GM12878 (cell line): ENCODE measurements at regions not wholly inside any gene's neighbourhood (a gene's known extent, or its start where the extent isn't known, plus 50 kb on each side); places are given as distances from the start of the nearest gene placed in this dataset.

Source experiments
- CHD4 ChIP-seq: fragments of 200-600 bp; sonication (generic); IDR thresholded peaks from 2 replicates; pipeline ENCODE4 v1.6.1; 2016; ENCODE audit warnings: mild to moderate bottlenecking
- CTCF ChIP-seq, 3 experiments: IDR thresholded peaks in 2 of 3; conservative IDR thresholded peaks in 1 of 3; 2 replicates each; pipeline ENCODE4 v1.5.1; 2011; ENCODE audit warnings: low read depth in 3 of 3, low read length in 3 of 3, mild to moderate bottlenecking in 3 of 3, control low read depth in 2 of 3, moderate library complexity in 2 of 3, inconsistent platforms in 1 of 3, mixed read lengths in 1 of 3; ENCODE audit not compliant: control insufficient read depth in 2 of 3, insufficient read depth in 1 of 3; ENCODE audit errors: extremely low read depth in 1 of 3
- EP300 ChIP-seq, 2 experiments: fragments of 150-350 bp in 1 of 2; IDR thresholded peaks; 2 replicates each; pipeline ENCODE4 v1.6.1; 2011 to 2012; ENCODE audit warnings: low read depth in 2 of 2, low read length in 2 of 2, borderline replicate concordance in 1 of 2, improper control_type of control experiment in 1 of 2, inconsistent platforms in 1 of 2; ENCODE audit not compliant: control insufficient read depth in 1 of 2
- MAX ChIP-seq: IDR thresholded peaks from 2 replicates; pipeline ENCODE4 v1.6.1; 2012; ENCODE audit warnings: low read depth, low read length, improper control_type of control experiment
- MTA3 ChIP-seq: IDR thresholded peaks from 2 replicates; pipeline ENCODE4 v1.6.1; 2012; ENCODE audit warnings: low read length, inconsistent platforms, borderline replicate concordance
- POLR2A ChIP-seq: IDR thresholded peaks from 2 replicates; pipeline ENCODE4 v1.6.1; 2011; ENCODE audit warnings: low read depth, mild to moderate bottlenecking, low read length
- RAD21 ChIP-seq: IDR thresholded peaks from 2 replicates; pipeline ENCODE4 v1.6.1; 2011; ENCODE audit warnings: mild to moderate bottlenecking, low read depth, low read length, moderate library complexity; ENCODE audit not compliant: insufficient read depth
- RAD51 ChIP-seq: fragments of 450-650 bp; IDR thresholded peaks from 2 replicates; pipeline ENCODE4 v1.6.1; 2016; ENCODE audit warnings: moderate library complexity, mild to moderate bottlenecking, inconsistent platforms
- RCOR1 ChIP-seq: conservative IDR thresholded peaks from 2 replicates; pipeline ENCODE4 v1.6.1; 2012; ENCODE audit warnings: low read depth, low read length, improper control_type of control experiment
- SMC3 ChIP-seq: IDR thresholded peaks from 2 replicates; pipeline ENCODE4 v1.6.1; 2011; ENCODE audit warnings: low read length, improper control_type of control experiment, borderline replicate concordance
- SPI1 ChIP-seq: IDR thresholded peaks from 2 replicates; pipeline ENCODE4 v1.6.1; 2011; ENCODE audit warnings: low read depth, mild to moderate bottlenecking, low read length, moderate library complexity, borderline replicate concordance; ENCODE audit not compliant: insufficient read depth
- SUZ12 ChIP-seq: fragments of 200-600 bp; sonication (generic); IDR thresholded peaks from one replicate; pipeline ENCODE4 v1.6.1; 2018; ENCODE audit warnings: antibody characterized with exemption, mild to moderate bottlenecking; ENCODE audit not compliant: unreplicated experiment

GRCh38 chr3:117721866-117722265 lies 1012.3 kb downstream of the TUSC7 start:
- TF ChIP-seq CTCF (IDR thresholded peaks at IDR 0.05 in 2 of 3, conservative IDR thresholded peaks at IDR 0.05 in 1 of 3; ENCODE audit: control insufficient read depth in 2 of 3, extremely low read depth in 1 of 3, insufficient read depth in 1 of 3, low read depth in 3 of 3, low read length in 3 of 3) (no peak), RAD51 (no peak), MTA3 (no peak), MAX (no peak), SMC3 (no peak), SUZ12 (no peak), EP300 (IDR thresholded peaks at IDR 0.05; ENCODE audit: borderline replicate concordance in 1 of 2, control insufficient read depth in 1 of 2, low read depth in 2 of 2, low read length in 2 of 2) (no peak), RAD21 (no peak), SPI1 (no peak), RCOR1 (no peak), CHD4 (no peak), POLR2A (no peak)
